22Rv1 (cell line): ENCODE measurements at regions not wholly inside any gene's neighbourhood (a gene's known extent, or its start where the extent isn't known, plus 50 kb on each side); places are given as distances from the start of the nearest gene placed in this dataset.

Source experiments
- CTCF ChIP-seq: fragments of 450-650 bp; IDR thresholded peaks from 2 replicates; pipeline ENCODE4 v1.5.1; 2017; ENCODE audit warnings: mild to moderate bottlenecking
- ZFX ChIP-seq: fragments of 450-650 bp; IDR thresholded peaks from 2 replicates; pipeline ENCODE4 v1.6.1; 2017; ENCODE audit warnings: antibody characterized with exemption, borderline replicate concordance

- TF ChIP-seq CTCF, result no peak
- no peak for TF ChIP-seq ZFX
Observed at GRCh38 chr1:5242850-5243249, 588.4 kb downstream of the AJAP1 start.
